RWPE2 (cell line): ENCODE measurements at regions not wholly inside any gene's neighbourhood (a gene's known extent, or its start where the extent isn't known, plus 50 kb on each side); places are given as distances from the start of the nearest gene placed in this dataset.

Experiments used
- ATAC-seq: fragments of 200-7000 bp; cut with Tn5 transposase; 3 replicates; pipeline ENCODE4 v1.9.1; 2021; ENCODE audit warnings: low read depth
- DNase-seq: peaks from one replicate; pipeline ENCODE4 v3.0.0-alpha.2; 2020; ENCODE audit warnings: low spot score
- H3K27ac ChIP-seq: fragments of 450-650 bp; 2 replicates; pipeline ENCODE4 v1.5.1; 2017; ENCODE audit warnings: mild to moderate bottlenecking; ENCODE audit not compliant: poor library complexity, severe bottlenecking
- H3K27me3 ChIP-seq: fragments of 250-450 bp; sonication (Bioruptor Pico); 2 replicates; pipeline ENCODE4 v1.5.1; 2021; ENCODE audit warnings: mild to moderate bottlenecking, moderate library complexity; ENCODE audit not compliant: insufficient read depth, poor library complexity, severe bottlenecking
- H3K36me3 ChIP-seq: fragments of 250-450 bp; sonication (Bioruptor Pico); 2 replicates; pipeline ENCODE4 v1.5.1; 2020; ENCODE audit warnings: low read depth, mild to moderate bottlenecking, moderate library complexity
- H3K4me1 ChIP-seq: fragments of 250-450 bp; sonication (Bioruptor Pico); 2 replicates; pipeline ENCODE4 v1.5.1; 2021; ENCODE audit warnings: mild to moderate bottlenecking, moderate library complexity; ENCODE audit not compliant: insufficient read depth, poor library complexity, severe bottlenecking
- H3K4me3 ChIP-seq: fragments of 250-450 bp; sonication (Bioruptor Pico); 2 replicates; pipeline ENCODE4 v1.5.1; 2021; ENCODE audit warnings: mild to moderate bottlenecking, moderate library complexity; ENCODE audit not compliant: severe bottlenecking
- H3K9me3 ChIP-seq: fragments of 250-450 bp; sonication (Bioruptor Pico); 2 replicates; pipeline ENCODE4 v1.5.1; 2021; ENCODE audit warnings: mild to moderate bottlenecking, moderate library complexity; ENCODE audit not compliant: severe bottlenecking
- CTCF ChIP-seq: fragments of 450-650 bp; IDR thresholded peaks from one replicate; pipeline ENCODE4 v1.5.1; 2017; ENCODE audit warnings: mild to moderate bottlenecking, moderate library complexity; ENCODE audit not compliant: poor library complexity, severe bottlenecking

GRCh38 chr18:39751161-39751560 lies 2185.6 kb upstream of the CELF4 start:
- DNase-seq (no peak), ATAC-seq (no peak)
- Histone ChIP-seq H3K27ac (no peak overlapping the region), H3K36me3 (peaks cover 34% of the 10 kb centered on the region), H3K27me3 (no peaks in the 10 kb centered on the region), H3K4me1 (no peaks in the 10 kb centered on the region), H3K4me3 (no peak overlapping the region), H3K9me3 (no peaks in the 10 kb centered on the region)
- no peak for TF ChIP-seq CTCF

GRCh38 chr18:39749154-39749553 lies 2183.6 kb upstream of the CELF4 start:
- Histone ChIP-seq H3K27me3 (no peaks in the 10 kb centered on the region), H3K4me3 (no peak overlapping the region), H3K27ac (no peak overlapping the region), H3K9me3 (no peaks in the 10 kb centered on the region), H3K36me3 (peaks cover 34% of the 10 kb centered on the region), H3K4me1 (no peaks in the 10 kb centered on the region)
- DNase-seq, result no peak
- no peak for TF ChIP-seq CTCF
- ATAC-seq, result no peak

- no peak for ATAC-seq
- Histone ChIP-seq H3K4me1 (no peaks in the 10 kb centered on the region), H3K36me3 (peaks cover 34% of the 10 kb centered on the region), H3K4me3 (no peak overlapping the region), H3K27ac (no peak overlapping the region), H3K9me3 (no peaks in the 10 kb centered on the region), H3K27me3 (no peaks in the 10 kb centered on the region)
- TF ChIP-seq CTCF, result no peak
- DNase-seq, result no peak
Measured at GRCh38 chr18:39748727-39749126, 2183.1 kb upstream of the CELF4 start.

- H3K27ac ChIP-seq, result no peak overlapping the region
- no peak for TF ChIP-seq CTCF
- ATAC-seq (no peak), DNase-seq (no peak)
- no peaks in the 10 kb centered on the region for H3K4me1 ChIP-seq
- no peaks in the 10 kb centered on the region for H3K27me3 ChIP-seq
- H3K36me3 ChIP-seq, result peaks cover 22% of the 10 kb centered on the region
- H3K4me3 ChIP-seq, result no peak overlapping the region
- H3K9me3 ChIP-seq, result no peaks in the 10 kb centered on the region
Measured at GRCh38 chr18:39746201-39746600, 2180.6 kb upstream of the CELF4 start.

- no peak for TF ChIP-seq CTCF
- H3K27ac ChIP-seq, result no peak overlapping the region
- no peaks in the 10 kb centered on the region for H3K9me3 ChIP-seq
- H3K27me3 ChIP-seq, result no peaks in the 10 kb centered on the region
- no peak for ATAC-seq
- no peaks in the 10 kb centered on the region for H3K4me1 ChIP-seq
- H3K4me3 ChIP-seq, result no peak overlapping the region
- no peak for DNase-seq
- no peaks in the 10 kb centered on the region; the same call in 1 of the 2 replicates for H3K36me3 ChIP-seq
Measured at GRCh38 chr18:39743463-39743862, 2177.9 kb upstream of the CELF4 start.
